HepG2 (cell line): ENCODE measurements at regions not wholly inside any gene's neighbourhood (a gene's known extent, or its start where the extent isn't known, plus 50 kb on each side); places are given as distances from the start of the nearest gene placed in this dataset.

Source experiments
- ATAC-seq: fragments of 200-7000 bp; cut with Tn5 transposase; 3 replicates; pipeline ENCODE4 v1.9.1; 2020; ENCODE audit warnings: mild to moderate bottlenecking, moderate library complexity
- BruUV-seq: library from RNA; stranded (reverse); fragments of 400-500 nt; replicated peaks from 2 replicates; lab custom pipeline; 2021; lab: Mats Ljungman, UMichigan
- CTCF ChIA-PET: fragments of 300-600 bp; formaldehyde crosslinking; extraction: SDS; loops from one replicate; lab custom pipeline; 2021; ENCODE audit warnings: low total read pairs, inconsistent platforms, low intra/inter-chr PET ratio; lab: Yijun Ruan, JAX
- POLR2A ChIA-PET: fragments of 350-600 bp; sonication (Branson Sonifier 250); formaldehyde crosslinking; loops from one replicate; lab custom pipeline; 2020; ENCODE audit warnings: antibody characterized with exemption, inconsistent platforms; lab: Yijun Ruan, JAX
- DNase-seq: peaks from one replicate; pipeline ENCODE4 v3.0.0-alpha.2; 2015; ENCODE audit warnings: low spot score
- FAIRE-seq: peaks from 3 replicates; lab custom pipeline; 2011; peaks lifted over from hg19 to GRCh38; lab: Jason Lieb, UNC
- H2AFZ ChIP-seq: one replicate; pipeline ENCODE4 v1.6.1; 2011; ENCODE audit warnings: low read length, inconsistent platforms
- H3K27ac ChIP-seq: fragments of 300-600 bp; 3 replicates; pipeline ENCODE4 v1.8.0; 2011; ENCODE audit warnings: mixed run types, mild to moderate bottlenecking, mixed read lengths, low read length, inconsistent platforms; ENCODE audit not compliant: insufficient read depth; ENCODE audit errors: extremely low read length
- H3K27me3 ChIP-seq, 2 experiments: fragments of 200-600 bp in 1 of 2; 2 replicates in 1 of 2; 3 replicates in 1 of 2; pipeline versions ENCODE4 v1.6.0 to v1.8.0; 2011; ENCODE audit warnings: low read length in 2 of 2, mild to moderate bottlenecking in 2 of 2, moderate library complexity in 2 of 2, inconsistent platforms in 1 of 2; ENCODE audit not compliant: insufficient read depth in 2 of 2, control insufficient read depth in 1 of 2
- H3K36me3 ChIP-seq, 2 experiments: fragments of 200-600 bp in 1 of 2; replicated peaks in 1 of 2; 2 replicates in 1 of 2; 3 replicates in 1 of 2; pipeline versions ENCODE4 v1.5.1 to v1.8.0; 2011; ENCODE audit warnings: low read length in 2 of 2, inconsistent platforms in 1 of 2; ENCODE audit not compliant: insufficient read depth in 2 of 2, control insufficient read depth in 1 of 2
- H3K4me1 ChIP-seq: 2 replicates; pipeline ENCODE4 v1.5.1; 2012; ENCODE audit warnings: low read length, inconsistent platforms; ENCODE audit not compliant: insufficient read depth
- H3K4me2 ChIP-seq: 2 replicates; pipeline ENCODE4 v1.6.0; 2011; ENCODE audit warnings: low read depth, low read length, inconsistent platforms
- H3K4me3 ChIP-seq, 3 experiments: fragments of 200-600 bp in 1 of 3; sonication (generic), shearing (Covaris generic) in 1 of 3; replicated peaks in 1 of 3; 2 replicates each; pipeline ENCODE4 v1.5.1; 2011 to 2016; ENCODE audit warnings: low read length in 3 of 3, inconsistent platforms in 2 of 3, low read depth in 2 of 3, mild to moderate bottlenecking in 2 of 3, control low read depth in 1 of 3, mixed read lengths in 1 of 3; ENCODE audit not compliant: insufficient read depth in 1 of 3
- H3K79me2 ChIP-seq: one replicate; pipeline ENCODE4 v1.6.1; 2011; ENCODE audit warnings: low read length, inconsistent platforms; ENCODE audit not compliant: insufficient read depth
- H3K9ac ChIP-seq: 2 replicates; pipeline ENCODE4 v1.6.0; 2011; ENCODE audit warnings: mild to moderate bottlenecking, low read depth, low read length, inconsistent platforms; ENCODE audit not compliant: insufficient read depth
- H3K9me3 ChIP-seq: 2 replicates; pipeline ENCODE4 v1.5.1; 2012; ENCODE audit warnings: mild to moderate bottlenecking, low read length
- H4K20me1 ChIP-seq: 2 replicates; pipeline ENCODE4 v1.6.0; 2011; ENCODE audit warnings: inconsistent platforms, mild to moderate bottlenecking, low read length, moderate library complexity; ENCODE audit not compliant: insufficient read depth
- BCL6 ChIP-seq: IDR thresholded peaks from 2 replicates; pipeline ENCODE4 v1.6.1; 2016; ENCODE audit warnings: missing genetic modification reagents, missing compliant biosample characterization
- CHCHD3 ChIP-seq: sonication (generic); formaldehyde crosslinking; IDR thresholded peaks from 2 replicates; pipeline ENCODE4 v1.8.0; 2022; ENCODE audit warnings: mild to moderate bottlenecking, missing genetic modification reagents, moderate library complexity
- FOXA3 ChIP-seq: IDR thresholded peaks from 2 replicates; pipeline ENCODE4 v1.6.1; 2016; ENCODE audit warnings: missing genetic modification reagents, missing compliant biosample characterization
- HMG20B ChIP-seq: conservative IDR thresholded peaks from 2 replicates; pipeline ENCODE4 v1.6.1; 2016; ENCODE audit warnings: missing genetic modification reagents, missing compliant biosample characterization
- HMGXB3 ChIP-seq: sonication (generic); formaldehyde crosslinking; IDR thresholded peaks from 2 replicates; pipeline ENCODE4 v1.4.0; 2020; ENCODE audit warnings: missing genetic modification reagents, borderline replicate concordance
- MNT ChIP-seq: fragments of 450-650 bp; IDR thresholded peaks from 2 replicates; pipeline ENCODE4 v1.6.1; 2016
- MXD4 ChIP-seq: IDR thresholded peaks from 2 replicates; pipeline ENCODE4 v1.6.1; 2016; ENCODE audit warnings: mild to moderate bottlenecking, missing biosample characterization, missing genetic modification reagents
- TFDP1 ChIP-seq: IDR thresholded peaks from 2 replicates; pipeline ENCODE4 v1.6.1; 2016; ENCODE audit warnings: missing compliant biosample characterization, missing genetic modification reagents, borderline replicate concordance
- ZNF101 ChIP-seq: sonication (generic); formaldehyde crosslinking; IDR thresholded peaks from 2 replicates; pipeline ENCODE4 v1.4.0; 2020; ENCODE audit warnings: mild to moderate bottlenecking, low read depth, missing genetic modification reagents, borderline replicate concordance
- ZNF564 ChIP-seq: sonication (generic); formaldehyde crosslinking; IDR thresholded peaks from 2 replicates; pipeline ENCODE4 v1.8.1; 2023; ENCODE audit warnings: mild to moderate bottlenecking, missing genetic modification reagents
- ZNF652 ChIP-seq: IDR thresholded peaks from 2 replicates; pipeline ENCODE4 v1.6.1; 2016; ENCODE audit warnings: low read depth, borderline replicate concordance
- ZNF761 ChIP-seq: sonication (generic); formaldehyde crosslinking; conservative IDR thresholded peaks from 2 replicates; pipeline ENCODE4 v1.4.0; 2020; ENCODE audit warnings: mild to moderate bottlenecking, missing genetic modification reagents
- WGBS: methylation state at CpG from one replicate; pipeline ENCODE4 v1.1.6; 2017; ENCODE audit warnings: low lambda C conversion rate; 5-methylcytosine and 5-hydroxymethylcytosine counted together
- in situ Hi-C: cut with HindIII; loops from 2 replicates; pipeline ENCODE4 v1.10.0; 2017; ENCODE audit warnings: low pct_unique_long_range_greater_than_20kb; ENCODE audit not compliant: extremely low pct_ligation_motif_present
- intact Hi-C: fragments of 100-400 bp; cut with micrococcal nuclease; formaldehyde crosslinking; loops from one replicate; pipeline ENCODE4 v1.10.0; 2022; ENCODE audit not compliant: unreplicated experiment

GRCh38 chr10:121084016-121084674 lies 233.0 kb downstream of the WDR11 start:
- no peak overlapping the region for H3K27ac ChIP-seq
- no peak overlapping the region for H3K9ac ChIP-seq
- no peak overlapping the region for H3K4me3 ChIP-seq
- in situ Hi-C loops (no loop called here), intact Hi-C loops (no loop called here)
- no peaks in the 10 kb centered on the region for H3K9me3 ChIP-seq
- ChIA-PET POLR2A (no interaction called here), CTCF (no interaction called here)
- 0 out of 2 replicates have a peak, but pooled peaks cover 9% of the 10 kb centered on the region for H3K4me1 ChIP-seq
- H2AFZ ChIP-seq = no peak overlapping the region
- no peak for ATAC-seq
- 3% methylated on average over 7 of the region's 8 CpGs for WGBS
- no peak for FAIRE-seq
- DNase-seq = no peak
- H3K79me2 ChIP-seq = no peaks in the 10 kb centered on the region
- H3K4me2 ChIP-seq = no peak overlapping the region
- H4K20me1 ChIP-seq = no peaks in the 10 kb centered on the region
- no peaks in the 10 kb centered on the region for H3K36me3 ChIP-seq
- H3K27me3 ChIP-seq = peaks cover 0 to 12% of the 10 kb centered on the region in 2 experiments; a peak in 2 of 5 replicates
- TF ChIP-seq MNT (peak; percentile 22; the same call in 1 of the 2 replicates), TFDP1 (CRISPR knock-in tag) (no peak)
- no TSS peak for BruUV-seq

- Histone ChIP-seq H3K4me1 (0 out of 2 replicates have a peak, but pooled peaks cover 9% of the 10 kb centered on the region), H3K9ac (no peak overlapping the region), H3K27ac (no peak overlapping the region), H3K4me3 (no peak overlapping the region), H4K20me1 (no peaks in the 10 kb centered on the region), H3K4me2 (no peak overlapping the region), H3K9me3 (no peaks in the 10 kb centered on the region), H3K27me3 (peaks cover 0 to 9% of the 10 kb centered on the region in 2 experiments; a peak in 1 of 5 replicates), H3K36me3 (no peaks in the 10 kb centered on the region), H3K79me2 (no peaks in the 10 kb centered on the region), H2AFZ (no peak overlapping the region)
- intact Hi-C loops = no loop called here
- no peak for DNase-seq
- in situ Hi-C loops = no loop called here
- no TSS peak for BruUV-seq
- ChIA-PET POLR2A (no interaction called here), CTCF (no interaction called here)
- FAIRE-seq = no peak
- ATAC-seq = no peak
- 7% methylated on average over 5 of the region's 7 CpGs for WGBS
- TF ChIP-seq BCL6 (CRISPR knock-in tag) = no peak
- TF ChIP-seq CHCHD3 (CRISPR knock-in tag) = no peak
- TF ChIP-seq ZNF652 (CRISPR knock-in tag) = no peak
- no peak for TF ChIP-seq MXD4 (CRISPR knock-in tag)
- TF ChIP-seq ZNF761 (CRISPR knock-in tag) = no peak
- no peak for TF ChIP-seq FOXA3
- no peak for TF ChIP-seq ZNF564 (CRISPR knock-in tag)
- no peak for TF ChIP-seq HMGXB3 (CRISPR knock-in tag)
- no peak for TF ChIP-seq HMG20B (CRISPR knock-in tag)
- TF ChIP-seq ZNF101 (CRISPR knock-in tag) = no peak
These were observed 233.5 kb downstream of the WDR11 start for GRCh38 chr10:121084675-121085070.
